Mesenchymal stem cell (in vitro differentiated cells and primary cell): ENCODE measurements at regions not wholly inside any gene's neighbourhood (a gene's known extent, or its start where the extent isn't known, plus 50 kb on each side); places are given as distances from the start of the nearest gene placed in this dataset.

Source experiments
- DNase-seq: peaks from one replicate; pipeline ENCODE4 v3.0.0-alpha.2; 2013
- H2AFZ ChIP-seq: one replicate; pipeline ENCODE4 v1.6.1; 2013; ENCODE audit warnings: low read depth, mild to moderate bottlenecking, control low read depth, inconsistent platforms, low read length, moderate library complexity
- H2AK5ac ChIP-seq: 2 replicates; pipeline ENCODE4 v1.6.1; 2013; ENCODE audit warnings: low read length, moderate library complexity, mild to moderate bottlenecking, inconsistent platforms; ENCODE audit not compliant: severe bottlenecking
- H2BK120ac ChIP-seq: one replicate; pipeline ENCODE4 v1.6.1; 2013; ENCODE audit warnings: low read depth, mild to moderate bottlenecking, inconsistent platforms, low read length, moderate library complexity
- H2BK12ac ChIP-seq, 2 experiments: one replicate each; pipeline ENCODE4 v1.6.1; 2013; ENCODE audit warnings: inconsistent platforms in 2 of 2, low read length in 2 of 2, mild to moderate bottlenecking in 2 of 2, moderate library complexity in 2 of 2, control low read depth in 1 of 2
- H2BK15ac ChIP-seq: one replicate; pipeline ENCODE4 v1.6.1; 2013; ENCODE audit warnings: mild to moderate bottlenecking, low read depth, inconsistent platforms; ENCODE audit not compliant: poor library complexity, severe bottlenecking
- H2BK5ac ChIP-seq: 2 replicates; pipeline ENCODE4 v1.6.1; 2013; ENCODE audit warnings: low read depth, mild to moderate bottlenecking, low read length, control low read depth, inconsistent platforms; ENCODE audit not compliant: poor library complexity, severe bottlenecking
- H3K14ac ChIP-seq, 2 experiments: one replicate each; pipeline ENCODE4 v1.6.1; 2013; ENCODE audit warnings: inconsistent platforms in 2 of 2, low read length in 2 of 2, control low read depth in 1 of 2, mild to moderate bottlenecking in 1 of 2, moderate library complexity in 1 of 2
- H3K18ac ChIP-seq, 2 experiments: one replicate each; pipeline ENCODE4 v1.6.1; 2013; ENCODE audit warnings: inconsistent platforms in 2 of 2, low read length in 2 of 2, control low read depth in 1 of 2, low read depth in 1 of 2, mild to moderate bottlenecking in 1 of 2
- H3K23ac ChIP-seq, 2 experiments: one replicate each; pipeline ENCODE4 v1.6.1; 2013; ENCODE audit warnings: inconsistent platforms in 2 of 2, low read length in 2 of 2, mild to moderate bottlenecking in 2 of 2, moderate library complexity in 2 of 2, control low read depth in 1 of 2
- H3K27ac ChIP-seq: 2 replicates; pipeline ENCODE4 v1.5.1; 2013; ENCODE audit warnings: mild to moderate bottlenecking, moderate library complexity, low read length, control low read depth, inconsistent platforms; ENCODE audit not compliant: poor library complexity, severe bottlenecking
- H3K27me3 ChIP-seq, 2 experiments: 2 replicates each; pipeline versions ENCODE4 v1.6.1 to v1.7.0; 2013; ENCODE audit warnings: low read length in 2 of 2, mild to moderate bottlenecking in 2 of 2, moderate library complexity in 2 of 2, control low read depth in 1 of 2, inconsistent platforms in 1 of 2; ENCODE audit not compliant: control insufficient read depth in 1 of 2, insufficient read depth in 1 of 2
- H3K36me3 ChIP-seq, 2 experiments: 2 replicates each; pipeline versions ENCODE4 v1.6.1 to v1.7.0; 2013; ENCODE audit warnings: low read length in 2 of 2, control low read depth in 1 of 2, inconsistent platforms in 1 of 2, low read depth in 1 of 2, mild to moderate bottlenecking in 1 of 2; ENCODE audit not compliant: insufficient read depth in 2 of 2, control insufficient read depth in 1 of 2
- H3K4ac ChIP-seq, 2 experiments: one replicate each; pipeline ENCODE4 v1.6.1; 2013; ENCODE audit warnings: inconsistent platforms in 2 of 2, low read length in 2 of 2, mild to moderate bottlenecking in 2 of 2, moderate library complexity in 2 of 2, control low read depth in 1 of 2, low read depth in 1 of 2
- H3K4me1 ChIP-seq: 2 replicates; pipeline ENCODE4 v1.6.1; 2013; ENCODE audit warnings: low read depth, low read length, control low read depth; ENCODE audit not compliant: control insufficient read depth, insufficient read depth
- H3K4me2 ChIP-seq: 2 replicates; pipeline ENCODE4 v1.6.1; 2013; ENCODE audit warnings: low read length, mild to moderate bottlenecking, inconsistent platforms; ENCODE audit not compliant: poor library complexity, severe bottlenecking
- H3K4me3 ChIP-seq, 2 experiments: 2 replicates each; pipeline versions ENCODE4 v1.5.1 to v1.7.0; 2013; ENCODE audit warnings: low read length in 2 of 2, mild to moderate bottlenecking in 2 of 2, control low read depth in 1 of 2, low read depth in 1 of 2; ENCODE audit not compliant: insufficient read depth in 1 of 2
- H3K79me1 ChIP-seq: replicated peaks from 2 replicates; pipeline ENCODE4 v1.6.1; 2013; ENCODE audit warnings: mild to moderate bottlenecking, control low read depth, low read length, inconsistent platforms; ENCODE audit not compliant: poor library complexity, severe bottlenecking
- H3K9ac ChIP-seq: 2 replicates; pipeline ENCODE4 v1.7.0; 2013; ENCODE audit warnings: mild to moderate bottlenecking, low read length, moderate library complexity
- H3K9me3 ChIP-seq: 2 replicates; pipeline ENCODE4 v1.7.0; 2013; ENCODE audit warnings: mild to moderate bottlenecking, low read length; ENCODE audit not compliant: control insufficient read depth
- H4K8ac ChIP-seq: one replicate; pipeline ENCODE4 v1.6.1; 2013; ENCODE audit warnings: inconsistent platforms, mild to moderate bottlenecking, low read length, moderate library complexity
- H4K91ac ChIP-seq: one replicate; pipeline ENCODE4 v1.6.1; 2013; ENCODE audit warnings: mild to moderate bottlenecking, low read length, inconsistent platforms
- WGBS: methylation state at CpG from one replicate; pipeline ENCODE4 v1.1.7; 2013; ENCODE audit warnings: mixed read lengths; 5-methylcytosine and 5-hydroxymethylcytosine counted together

GRCh38 chrX:19270727-19271126, 73.0 kb upstream of the PDHA1 start:
- no peak overlapping the region for H3K14ac ChIP-seq
- no peaks in the 10 kb centered on the region for H3K27me3 ChIP-seq
- no peak overlapping the region for H2BK120ac ChIP-seq
- H4K8ac ChIP-seq = no peak overlapping the region
- H3K23ac ChIP-seq = no peak overlapping the region
- H3K4me2 ChIP-seq = no peak overlapping the region
- H2BK15ac ChIP-seq = no peak overlapping the region
- no peak for DNase-seq
- H3K4me1 ChIP-seq = no peaks in the 10 kb centered on the region
- H4K91ac ChIP-seq = no peak overlapping the region
- no peak overlapping the region for H2BK12ac ChIP-seq
- no peak overlapping the region for H2BK5ac ChIP-seq
- H2AFZ ChIP-seq = no peak overlapping the region
- no peak overlapping the region for H3K9ac ChIP-seq
- no peaks in the 10 kb centered on the region for H3K36me3 ChIP-seq
- no peak overlapping the region for H3K18ac ChIP-seq
- H3K9me3 ChIP-seq = peaks cover 2% of the 10 kb centered on the region
- H3K79me1 ChIP-seq = no peaks in the 10 kb centered on the region
- no peak overlapping the region for H3K4me3 ChIP-seq
- no CpG with 5 or more reads among the region's 1 CpG for WGBS
- H2AK5ac ChIP-seq = no peak overlapping the region
- no peak overlapping the region for H3K4ac ChIP-seq
- no peak overlapping the region for H3K27ac ChIP-seq

DNA sequence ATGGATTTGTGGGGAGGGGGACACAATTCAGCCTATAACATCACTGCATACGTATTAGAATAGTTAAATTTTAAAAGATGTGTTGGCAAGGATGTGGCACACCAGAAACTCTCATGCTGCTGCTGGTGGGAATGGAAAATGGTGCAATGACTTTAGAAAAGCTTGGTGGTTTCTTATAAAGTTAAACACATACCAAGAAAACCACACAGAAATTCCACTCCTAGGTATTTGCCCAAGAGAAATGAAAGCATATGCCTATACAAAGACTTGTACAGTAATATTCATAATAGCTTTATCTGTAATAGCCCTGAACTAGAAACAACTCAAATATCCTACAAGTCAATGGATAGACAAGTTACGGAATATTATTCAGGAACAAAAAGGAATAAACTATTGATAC, 71.3 kb upstream of the PDHA1 start:
- Histone ChIP-seq H4K91ac (no peak overlapping the region), H2BK15ac (no peak overlapping the region), H4K8ac (no peak overlapping the region), H3K4me1 (no peaks in the 10 kb centered on the region), H3K79me1 (no peaks in the 10 kb centered on the region), H2BK5ac (no peak overlapping the region), H3K23ac (no peak overlapping the region), H2BK120ac (no peak overlapping the region), H3K27ac (no peak overlapping the region), H3K14ac (no peak overlapping the region), H3K36me3 (no peaks in the 10 kb centered on the region), H3K4me2 (no peak overlapping the region), H3K27me3 (no peaks in the 10 kb centered on the region), H3K18ac (no peak overlapping the region), H3K9ac (no peak overlapping the region), H2AK5ac (no peak overlapping the region), H2BK12ac (no peak overlapping the region), H3K4ac (no peak overlapping the region), H3K4me3 (no peak overlapping the region), H2AFZ (no peak overlapping the region), H3K9me3 (peaks cover 2% of the 10 kb centered on the region)
- peak; percentile 1 for DNase-seq
- WGBS = no CpG with 5 or more reads among the region's 2 CpGs

- no peak overlapping the region for H4K8ac ChIP-seq
- H3K23ac ChIP-seq = no peak overlapping the region
- no peak overlapping the region for H3K4me2 ChIP-seq
- H3K27ac ChIP-seq = no peak overlapping the region
- no peak overlapping the region for H2BK15ac ChIP-seq
- H4K91ac ChIP-seq = no peak overlapping the region
- no peak overlapping the region for H3K4ac ChIP-seq
- no peaks in the 10 kb centered on the region for H3K4me1 ChIP-seq
- no peak overlapping the region for H2AK5ac ChIP-seq
- no peaks in the 10 kb centered on the region for H3K79me1 ChIP-seq
- no peak overlapping the region for H3K18ac ChIP-seq
- no peak overlapping the region for H2BK120ac ChIP-seq
- H2BK12ac ChIP-seq = no peak overlapping the region
- no peak for DNase-seq
- H3K9ac ChIP-seq = no peak overlapping the region
- WGBS = no CpG with 5 or more reads among the region's 1 CpG
- H2BK5ac ChIP-seq = no peak overlapping the region
- no peak overlapping the region for H3K14ac ChIP-seq
- H3K4me3 ChIP-seq = no peak overlapping the region
- no peaks in the 10 kb centered on the region for H3K27me3 ChIP-seq
- H3K9me3 ChIP-seq = no peaks in the 10 kb centered on the region
- no peaks in the 10 kb centered on the region for H3K36me3 ChIP-seq
- no peak overlapping the region for H2AFZ ChIP-seq
Observed at GRCh38 chrX:19280636-19281035, 63.1 kb upstream of the PDHA1 start.

GRCh38 chrX:19281256-19281655, 62.5 kb upstream of the PDHA1 start:
- Histone ChIP-seq H4K8ac (no peak overlapping the region), H2BK120ac (no peak overlapping the region), H3K9ac (no peak overlapping the region), H3K27me3 (no peaks in the 10 kb centered on the region), H3K14ac (no peak overlapping the region), H3K23ac (no peak overlapping the region), H3K79me1 (no peaks in the 10 kb centered on the region), H2BK12ac (no peak overlapping the region), H3K4me3 (no peak overlapping the region), H2AFZ (no peak overlapping the region), H3K4ac (no peak overlapping the region), H3K4me1 (no peaks in the 10 kb centered on the region), H3K18ac (no peak overlapping the region), H3K9me3 (no peaks in the 10 kb centered on the region), H2BK15ac (no peak overlapping the region), H2AK5ac (no peak overlapping the region), H2BK5ac (no peak overlapping the region), H3K27ac (no peak overlapping the region), H4K91ac (no peak overlapping the region), H3K4me2 (no peak overlapping the region), H3K36me3 (no peaks in the 10 kb centered on the region)
- WGBS = no CpG with 5 or more reads among the region's 1 CpG
- DNase-seq = no peak
